ENCODE measurements at regions not wholly inside any gene's neighbourhood (a gene's known extent, or its start where the extent isn't known, plus 50 kb on each side); places are given as distances from the start of the nearest gene placed in this dataset.

DNA sequence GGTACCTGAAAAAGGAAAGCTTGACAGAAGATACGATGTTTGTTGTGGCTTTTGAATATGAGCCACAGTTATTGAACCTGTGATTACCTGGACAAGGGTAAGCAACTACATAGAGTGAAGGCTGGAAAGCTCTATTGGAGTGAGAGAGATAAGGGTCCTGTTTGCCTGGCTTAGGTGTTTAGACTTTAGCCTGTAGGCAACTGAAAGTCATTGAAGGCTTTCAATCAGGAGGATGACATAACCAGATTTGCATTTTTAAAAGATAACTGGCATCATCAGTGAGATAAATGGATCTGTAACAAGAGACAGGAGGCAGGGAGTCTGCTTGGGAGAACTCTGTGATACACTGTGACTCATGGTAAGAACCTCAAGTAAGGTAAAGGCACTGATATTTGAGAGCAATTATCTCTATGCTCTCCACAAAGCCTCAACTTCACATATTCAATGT is 128.9 kb upstream of the SOX5 start:
- in situ Hi-C loops (cut with HindIII; ENCODE audit: low sequenced_read_pairs) = no loop called here
- DNase-seq (ENCODE audit: low read depth, low spot score) = no peak
- TF ChIP-seq, protein P1, sequence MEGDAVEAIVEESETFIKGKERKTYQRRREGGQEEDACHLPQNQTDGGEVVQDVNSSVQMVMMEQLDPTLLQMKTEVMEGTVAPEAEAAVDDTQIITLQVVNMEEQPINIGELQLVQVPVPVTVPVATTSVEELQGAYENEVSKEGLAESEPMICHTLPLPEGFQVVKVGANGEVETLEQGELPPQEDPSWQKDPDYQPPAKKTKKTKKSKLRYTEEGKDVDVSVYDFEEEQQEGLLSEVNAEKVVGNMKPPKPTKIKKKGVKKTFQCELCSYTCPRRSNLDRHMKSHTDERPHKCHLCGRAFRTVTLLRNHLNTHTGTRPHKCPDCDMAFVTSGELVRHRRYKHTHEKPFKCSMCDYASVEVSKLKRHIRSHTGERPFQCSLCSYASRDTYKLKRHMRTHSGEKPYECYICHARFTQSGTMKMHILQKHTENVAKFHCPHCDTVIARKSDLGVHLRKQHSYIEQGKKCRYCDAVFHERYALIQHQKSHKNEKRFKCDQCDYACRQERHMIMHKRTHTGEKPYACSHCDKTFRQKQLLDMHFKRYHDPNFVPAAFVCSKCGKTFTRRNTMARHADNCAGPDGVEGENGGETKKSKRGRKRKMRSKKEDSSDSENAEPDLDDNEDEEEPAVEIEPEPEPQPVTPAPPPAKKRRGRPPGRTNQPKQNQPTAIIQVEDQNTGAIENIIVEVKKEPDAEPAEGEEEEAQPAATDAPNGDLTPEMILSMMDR (IDR thresholded peaks at IDR 0.05; ENCODE audit: low read depth, low read length) = no peak
- H3K4me3 ChIP-seq (ENCODE audit: low read depth, low read length) = no peak overlapping the region

DNA sequence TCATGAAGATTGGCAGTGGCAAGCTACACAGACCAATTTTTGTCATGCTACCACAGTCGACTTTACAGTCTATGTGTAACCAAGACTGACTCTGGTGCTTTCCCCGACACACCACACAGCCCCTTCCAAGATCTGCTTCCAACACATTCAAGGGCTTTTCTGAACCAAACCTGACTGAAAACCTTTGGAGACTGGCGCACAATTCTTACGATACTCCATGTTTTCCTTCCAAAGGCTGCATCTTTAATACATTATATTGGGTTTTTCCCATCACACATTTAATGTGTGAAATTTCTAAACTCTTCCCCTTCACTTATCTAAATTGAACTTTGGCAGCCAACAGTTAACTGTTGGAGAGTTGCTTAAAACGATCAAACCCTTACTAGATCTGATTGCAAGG is 127.7 kb upstream of the SOX5 start:
- in situ Hi-C loops (cut with HindIII; ENCODE audit: low sequenced_read_pairs) = no loop called here
- TF ChIP-seq, protein P1 (IDR thresholded peaks at IDR 0.05; ENCODE audit: low read depth, low read length) = no peak
- no peak overlapping the region for H3K4me3 ChIP-seq (ENCODE audit: low read depth, low read length)
- no peak for DNase-seq (ENCODE audit: low read depth, low spot score)

DNA sequence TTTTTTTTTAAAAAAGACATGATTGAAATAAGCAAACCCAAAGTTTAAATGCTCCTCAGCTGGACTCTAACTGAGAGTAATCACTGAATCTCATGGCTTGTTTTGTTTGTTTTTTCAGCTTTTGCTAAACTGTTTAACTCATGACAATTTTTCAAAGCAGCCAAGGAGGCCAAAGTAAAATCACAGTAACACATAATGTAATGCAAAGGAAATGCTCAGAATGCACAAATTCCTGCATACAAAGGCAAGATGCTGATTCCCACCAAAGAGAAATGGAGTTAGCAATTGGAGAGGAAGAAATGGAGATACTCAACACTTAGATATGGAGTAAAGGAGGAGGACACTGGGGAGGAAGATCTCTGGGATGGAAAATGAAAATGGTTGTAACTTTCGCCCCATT is 126.2 kb upstream of the SOX5 start:
- no peak overlapping the region for H3K4me3 ChIP-seq (ENCODE audit: low read depth, low read length)
- TF ChIP-seq, protein P1 (IDR thresholded peaks at IDR 0.05; ENCODE audit: low read depth, low read length) = no peak
- in situ Hi-C loops (cut with HindIII; ENCODE audit: low sequenced_read_pairs) = no loop called here
- no peak for DNase-seq (ENCODE audit: low read depth, low spot score)

DNA sequence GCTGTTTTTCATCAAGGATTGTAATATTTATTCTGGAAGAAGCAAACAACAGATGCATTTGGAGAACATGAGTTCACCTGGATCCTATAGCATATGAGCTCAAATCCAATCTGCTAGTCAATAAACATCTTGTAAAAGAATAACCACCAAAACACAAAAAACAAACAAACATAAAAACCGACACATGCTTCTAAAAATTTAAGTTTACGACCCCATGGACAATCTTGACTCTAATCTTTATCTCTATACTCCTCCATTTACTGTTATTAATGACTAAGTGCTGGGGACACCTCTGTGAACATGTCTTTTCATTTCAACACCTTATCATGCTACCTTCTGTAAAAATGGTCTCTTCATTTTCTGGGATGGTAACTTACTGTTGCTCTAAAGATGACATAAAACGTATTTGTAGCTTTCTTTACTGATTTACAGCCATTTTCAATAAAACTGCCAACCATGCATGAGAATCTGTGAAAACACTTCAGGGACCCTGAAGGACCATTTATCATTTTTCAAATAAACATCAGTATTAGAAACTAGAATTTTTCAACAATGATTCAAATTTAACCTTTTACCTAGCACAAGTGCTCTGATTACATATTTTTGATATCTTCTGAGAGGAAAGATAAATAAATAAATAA is 123.8 kb upstream of the SOX5 start:
- no peak overlapping the region for H3K4me3 ChIP-seq (ENCODE audit: low read depth, low read length)
- in situ Hi-C loops (cut with HindIII; ENCODE audit: low sequenced_read_pairs) = no loop called here
- no peak for DNase-seq (ENCODE audit: low read depth, low spot score)
- TF ChIP-seq, protein P1 (IDR thresholded peaks at IDR 0.05; ENCODE audit: low read depth, low read length) = no peak

DNA sequence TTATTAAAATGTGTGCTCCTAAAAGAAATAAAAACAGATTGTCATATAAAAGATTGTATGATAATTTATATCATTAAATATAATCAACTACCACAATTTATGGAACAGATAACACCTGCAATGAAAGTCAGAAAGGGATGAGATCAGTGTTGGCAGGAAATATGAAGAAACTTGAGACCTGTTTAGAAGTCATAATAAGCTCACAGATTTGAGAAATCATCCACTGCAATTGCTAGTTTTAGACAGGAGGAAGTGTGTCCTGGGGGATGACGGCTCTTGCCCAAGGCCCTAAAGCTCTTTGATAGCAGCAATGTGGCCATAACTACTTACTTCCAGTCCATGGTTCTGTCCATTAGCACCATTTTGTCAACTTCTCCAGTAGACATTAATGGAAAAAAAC is 122.8 kb upstream of the SOX5 start:
- no peak overlapping the region for H3K4me3 ChIP-seq (ENCODE audit: low read depth, low read length)
- TF ChIP-seq, protein P1 (IDR thresholded peaks at IDR 0.05; ENCODE audit: low read depth, low read length) = no peak
- in situ Hi-C loops (cut with HindIII; ENCODE audit: low sequenced_read_pairs) = no loop called here
- no peak for DNase-seq (ENCODE audit: low read depth, low spot score)

DNA sequence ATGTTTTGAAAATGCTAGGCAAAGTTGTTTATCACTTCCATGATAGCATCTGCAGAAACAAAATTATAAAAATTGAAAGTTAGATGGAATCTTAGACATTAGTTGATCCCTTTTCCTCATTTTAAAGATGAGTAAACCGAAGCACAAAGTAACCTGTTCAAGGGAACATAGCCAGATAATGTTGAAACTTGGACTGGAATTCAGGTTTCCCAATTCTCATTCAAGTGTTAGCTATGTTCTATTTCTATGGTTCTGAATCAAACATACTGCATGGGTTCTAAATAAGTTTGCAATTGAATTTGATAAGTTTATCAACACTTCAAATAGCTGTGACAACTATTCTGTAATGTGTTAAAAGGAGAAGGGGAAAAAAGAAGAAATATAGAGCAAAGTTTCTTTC is 122.4 kb upstream of the SOX5 start:
- H3K4me3 ChIP-seq (ENCODE audit: low read depth, low read length) = no peak overlapping the region
- TF ChIP-seq, protein P1 (IDR thresholded peaks at IDR 0.05; ENCODE audit: low read depth, low read length) = no peak
- DNase-seq (ENCODE audit: low read depth, low spot score) = no peak
- in situ Hi-C loops (cut with HindIII; ENCODE audit: low sequenced_read_pairs) = no loop called here

All from astrocyte of the spinal cord (primary cell).